Sigmoid colon (tissue), 4 donors: ENCODE measurements at regions not wholly inside any gene's neighbourhood (a gene's known extent, or its start where the extent isn't known, plus 50 kb on each side); places are given as distances from the start of the nearest gene placed in this dataset.

Source experiments
- CTCF ChIP-seq, 4 experiments: fragments of 450-650 bp in 3 of 4; fragments of 200-600 bp in 1 of 4; IDR thresholded peaks; one replicate each; pipeline ENCODE4 v1.5.1; 2016 to 2019; ENCODE audit warnings: antibody characterized with exemption in 4 of 4, mild to moderate bottlenecking in 3 of 4, moderate library complexity in 2 of 4
- EP300 ChIP-seq, 4 donors: sonication (generic); formaldehyde crosslinking; IDR thresholded peaks; one replicate each; pipeline ENCODE4 v1.6.1; 2017; ENCODE audit warnings: antibody characterized with exemption in 4 of 4
- POLR2AphosphoS5 ChIP-seq, 4 donors: sonication (generic); formaldehyde crosslinking; IDR thresholded peaks; one replicate each; pipeline ENCODE4 v1.6.1; 2017; ENCODE audit warnings: antibody characterized with exemption in 4 of 4

- TF ChIP-seq CTCF (IDR thresholded peaks at IDR 0.05) (no peak), POLR2AphosphoS5 (IDR thresholded peaks at IDR 0.05) (no peak), EP300 (IDR thresholded peaks at IDR 0.05) (no peak)
These were observed 84.3 kb upstream of the CD53 start for GRCh38 chr1:110788673-110789072.
